AML-193 (cell line): ENCODE measurements at regions not wholly inside any gene's neighbourhood (a gene's known extent, or its start where the extent isn't known, plus 50 kb on each side); places are given as distances from the start of the nearest gene placed in this dataset.

Source experiments
- DNase-seq, 2 experiments: peaks; one replicate each; lab custom pipeline; 2025; lab: John Stamatoyannopoulos, UW

- no peak for DNase-seq
These were observed 263.7 kb upstream of the ARID1B start for GRCh38 chr6:156513504-156513903.

- DNase-seq = no peak
These were observed 265.6 kb upstream of the ARID1B start for GRCh38 chr6:156511570-156511969.

GRCh38 chr6:156511051-156511450 is 266.1 kb upstream of the ARID1B start:
- DNase-seq = no peak

- DNase-seq = no peak
These were observed 266.9 kb upstream of the ARID1B start for GRCh38 chr6:156510242-156510641.

GRCh38 chr6:156509496-156509895 is 267.7 kb upstream of the ARID1B start:
- no peak for DNase-seq

- no peak for DNase-seq
These were observed 268.3 kb upstream of the ARID1B start for GRCh38 chr6:156508923-156509322.

GRCh38 chr6:156508126-156508525 is 269.1 kb upstream of the ARID1B start:
- DNase-seq = no peak

GRCh38 chr6:156507656-156508055 is 269.5 kb upstream of the ARID1B start:
- no peak for DNase-seq

GRCh38 chr6:156507106-156507505 is 270.1 kb upstream of the ARID1B start:
- no peak for DNase-seq

GRCh38 chr6:156502969-156503504 is 274.1 kb upstream of the ARID1B start:
- DNase-seq = no peak

- no peak for DNase-seq
These were observed 279.6 kb upstream of the ARID1B start for GRCh38 chr6:156497618-156498017.

GRCh38 chr6:156487877-156488276 is 289.3 kb upstream of the ARID1B start:
- no peak for DNase-seq

GRCh38 chr6:156485150-156485549 is 292.0 kb upstream of the ARID1B start:
- DNase-seq = no peak

- DNase-seq = no peak
These were observed 302.6 kb upstream of the ARID1B start for GRCh38 chr6:156474507-156475120.

GRCh38 chr6:156471000-156471399 is 306.2 kb upstream of the ARID1B start:
- DNase-seq = no peak

GRCh38 chr6:156464100-156464878 is 312.9 kb upstream of the ARID1B start:
- no peak for DNase-seq

GRCh38 chr6:156461647-156462046 is 315.5 kb upstream of the ARID1B start:
- no peak for DNase-seq

- DNase-seq = no peak
These were observed 319.6 kb upstream of the ARID1B start for GRCh38 chr6:156457601-156458000.

- DNase-seq = no peak
These were observed 321.3 kb upstream of the ARID1B start for GRCh38 chr6:156455847-156456246.

GRCh38 chr6:156454867-156455266 is 322.3 kb upstream of the ARID1B start:
- DNase-seq = no peak

GRCh38 chr6:156451726-156452125 is 325.5 kb upstream of the ARID1B start:
- no peak for DNase-seq

GRCh38 chr6:156451088-156451487 is 326.1 kb upstream of the ARID1B start:
- DNase-seq = no peak

- DNase-seq = no peak
These were observed 326.8 kb upstream of the ARID1B start for GRCh38 chr6:156450421-156450820.
